KOPT-K1 (cell line): ENCODE measurements at regions not wholly inside any gene's neighbourhood (a gene's known extent, or its start where the extent isn't known, plus 50 kb on each side); places are given as distances from the start of the nearest gene placed in this dataset.
"Not testable (repeated sequence)": the region's sequence is repeated elsewhere in the genome, so short reads cannot be mapped to it uniquely, and the experiment has no call there.

ENCODE experiments used
- H3K27ac ChIP-seq: fragments of 200-600 bp; sonication (generic); 2 replicates; pipeline ENCODE4 v1.5.1; 2016; ENCODE audit warnings: antibody characterized with exemption, mild to moderate bottlenecking, low read depth, low read length; ENCODE audit not compliant: poor library complexity, severe bottlenecking
- H3K36me3 ChIP-seq: fragments of 200-600 bp; sonication (generic); 2 replicates; pipeline ENCODE4 v1.5.1; 2017; ENCODE audit warnings: antibody characterized with exemption, mild to moderate bottlenecking, low read length, moderate library complexity; ENCODE audit not compliant: insufficient read depth
- H3K9me3 ChIP-seq: fragments of 200-600 bp; sonication (generic); 2 replicates; pipeline ENCODE4 v1.5.1; 2017; ENCODE audit warnings: antibody characterized with exemption, low read length, mild to moderate bottlenecking; ENCODE audit not compliant: insufficient read depth, poor library complexity, severe bottlenecking

- Histone ChIP-seq H3K27ac (no peak overlapping the region), H3K9me3 (peaks cover 6% of the 10 kb centered on the region)
Measured at GRCh38 chr10:3882855-3883254, 97.8 kb upstream of the KLF6 start.

DNA sequence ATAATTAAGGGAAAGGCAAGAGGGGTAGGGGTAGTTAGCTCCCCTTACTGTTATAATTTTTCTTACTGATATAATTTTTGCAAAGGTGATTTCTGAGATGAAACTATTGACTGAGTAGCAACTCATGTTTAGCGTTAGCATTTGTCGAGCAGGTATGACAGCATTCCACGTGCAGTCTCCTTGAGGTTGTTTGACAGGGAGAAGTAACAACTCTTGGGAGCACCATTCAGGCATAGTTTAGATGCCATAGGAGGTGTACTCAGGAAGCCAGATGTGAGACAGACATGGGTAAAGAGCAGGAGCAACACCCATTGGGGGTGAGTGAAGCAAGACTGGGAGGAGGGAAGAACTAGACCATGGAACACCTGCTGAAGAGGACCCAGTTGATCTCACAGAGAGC lies 96.6 kb upstream of the KLF6 start:
- H3K36me3 ChIP-seq = no peaks in the 10 kb centered on the region
- no peak overlapping the region for H3K27ac ChIP-seq

More at GRCh38 chr10:3882855-3883254, 97.8 kb upstream of the KLF6 start:
- no peaks in the 10 kb centered on the region for H3K36me3 ChIP-seq

GRCh38 chr10:3879073-3879472 lies 94.1 kb upstream of the KLF6 start:
- H3K9me3 ChIP-seq = peaks cover 6% of the 10 kb centered on the region
- no peak overlapping the region for H3K27ac ChIP-seq

More for the DNA sequence above, 96.6 kb upstream of the KLF6 start:
- peaks cover 6% of the 10 kb centered on the region for H3K9me3 ChIP-seq

GRCh38 chr10:3877211-3878000 lies 92.4 kb upstream of the KLF6 start:
- Histone ChIP-seq H3K9me3 (peaks cover 6% of the 10 kb centered on the region), H3K27ac (peak overlapping the region; percentile 53), H3K36me3 (no peaks in the 10 kb centered on the region)

More at GRCh38 chr10:3879073-3879472, 94.1 kb upstream of the KLF6 start:
- H3K36me3 ChIP-seq = no peaks in the 10 kb centered on the region

GRCh38 chr10:3876350-3876962 lies 91.4 kb upstream of the KLF6 start:
- Histone ChIP-seq H3K36me3 (no peaks in the 10 kb centered on the region), H3K9me3 (no peaks in the 10 kb centered on the region), H3K27ac (peak overlapping the region; percentile 53)

DNA sequence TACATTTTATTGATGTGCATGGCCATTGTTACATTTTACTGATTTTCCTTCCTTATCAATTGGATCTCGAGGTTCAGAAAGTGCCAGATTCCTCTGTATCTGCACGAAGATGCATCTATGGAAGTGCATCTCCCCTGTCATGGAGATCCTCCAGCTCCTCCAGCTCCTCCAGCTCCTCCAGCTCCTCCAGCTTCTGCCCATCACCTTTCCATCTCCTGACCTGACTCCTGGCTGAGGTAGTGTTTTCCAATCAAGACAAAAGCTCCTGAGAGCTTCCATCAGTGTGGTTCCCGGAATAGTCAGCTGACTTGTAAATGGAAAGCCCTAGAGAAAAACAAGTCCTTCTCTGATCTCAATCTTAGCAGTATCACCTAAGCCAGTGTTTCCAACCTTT lies 90.8 kb upstream of the KLF6 start:
- Histone ChIP-seq H3K9me3 (no peaks in the 10 kb centered on the region), H3K36me3 (no peaks in the 10 kb centered on the region), H3K27ac (peak overlapping the region; percentile 34)

GRCh38 chr10:3874990-3875841 lies 90.2 kb upstream of the KLF6 start:
- Histone ChIP-seq H3K9me3 (no peaks in the 10 kb centered on the region), H3K27ac (peak overlapping the region; percentile 34), H3K36me3 (no peaks in the 10 kb centered on the region)

GRCh38 chr10:3874610-3874989 lies 89.6 kb upstream of the KLF6 start:
- not testable (repeated sequence) for H3K36me3 ChIP-seq, H3K9me3 ChIP-seq, H3K27ac ChIP-seq

DNA sequence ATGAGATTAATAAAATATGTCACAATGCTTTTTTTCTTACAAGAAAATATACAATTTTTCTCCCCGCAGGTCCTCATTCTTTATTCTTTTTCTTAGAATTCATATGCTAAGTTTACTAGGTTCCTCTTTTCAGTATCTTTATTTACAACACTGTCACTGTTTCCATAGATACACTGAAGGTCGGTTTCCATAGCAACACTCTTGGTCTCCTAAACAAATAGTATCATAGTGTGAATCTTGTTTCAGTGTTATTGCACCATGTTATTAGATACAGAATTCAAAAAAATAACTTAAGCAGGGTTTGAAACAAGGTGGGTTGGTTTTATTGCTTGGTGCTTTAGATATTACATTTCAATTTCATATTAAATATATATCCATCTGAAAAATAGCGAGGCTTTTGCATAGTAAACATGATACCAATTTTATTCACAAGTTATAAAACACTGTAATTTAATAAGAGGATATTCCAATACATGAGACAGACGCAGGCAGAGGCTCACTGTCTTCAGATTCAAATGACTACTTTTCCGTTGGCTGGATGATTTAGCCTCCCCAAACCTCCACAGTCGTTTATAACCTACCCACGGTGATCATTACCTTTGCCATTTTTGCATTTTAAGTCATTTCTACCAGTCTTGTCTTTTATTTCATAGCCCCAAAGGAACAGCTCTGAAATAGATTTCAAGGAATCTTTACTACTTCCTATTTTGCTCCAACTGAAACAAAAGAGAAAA lies 88.9 kb upstream of the KLF6 start:
- no peaks in the 10 kb centered on the region for H3K9me3 ChIP-seq
- no peaks in the 10 kb centered on the region for H3K36me3 ChIP-seq
- H3K27ac ChIP-seq = no peak overlapping the region

- H3K36me3 ChIP-seq = no peaks in the 10 kb centered on the region
- no peaks in the 10 kb centered on the region for H3K9me3 ChIP-seq
- H3K27ac ChIP-seq = no peak overlapping the region
Measured at GRCh38 chr10:3872712-3873329, 87.8 kb upstream of the KLF6 start.

DNA sequence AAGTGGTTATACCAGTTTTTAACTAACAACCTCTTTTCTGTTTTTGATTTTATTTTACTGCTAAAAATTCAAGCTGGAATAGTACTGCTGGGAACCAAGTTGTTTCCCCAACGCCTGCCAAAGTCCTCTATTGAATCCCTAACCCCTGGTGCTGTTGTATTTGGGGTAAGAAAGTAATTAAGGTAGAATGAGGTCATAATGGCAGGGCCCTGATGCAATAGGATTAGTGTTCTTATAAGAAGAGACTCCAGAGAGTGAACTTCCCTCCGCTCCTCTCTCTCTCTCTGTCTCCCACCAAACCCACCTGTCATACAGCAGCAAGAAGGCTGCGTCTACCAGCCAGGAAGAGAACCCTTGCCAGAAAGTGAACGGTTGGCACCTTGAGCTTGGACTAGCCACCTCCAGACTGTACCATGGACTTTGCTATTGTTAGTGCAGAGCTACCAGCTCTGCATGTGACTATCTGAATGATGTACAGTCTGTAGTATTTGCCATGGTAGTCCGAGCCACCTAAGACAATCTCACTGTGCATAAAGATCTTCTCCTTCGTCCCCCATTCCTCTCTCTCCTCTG lies 86.5 kb upstream of the KLF6 start:
- Histone ChIP-seq H3K27ac (no peak overlapping the region), H3K9me3 (no peaks in the 10 kb centered on the region), H3K36me3 (no peaks in the 10 kb centered on the region)

DNA sequence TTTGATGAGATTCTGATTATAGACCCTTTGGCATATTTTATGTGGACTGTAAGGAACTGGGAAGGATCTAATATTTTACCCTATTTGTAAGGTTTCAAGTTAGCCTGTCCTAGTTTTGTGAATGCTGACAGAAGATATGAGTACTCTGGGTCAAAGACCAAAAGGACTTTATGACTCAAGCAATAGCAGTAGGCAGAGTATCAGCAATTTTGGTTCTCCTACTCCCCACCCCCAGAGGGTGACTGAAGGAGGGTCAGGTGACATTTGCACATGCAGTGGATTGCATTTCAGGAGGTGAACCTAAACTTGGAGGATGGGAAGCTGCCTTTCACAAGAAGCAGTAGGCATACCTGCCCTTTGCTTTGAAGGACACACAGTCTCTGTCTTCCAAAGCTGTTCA lies 84.0 kb upstream of the KLF6 start:
- Histone ChIP-seq H3K9me3 (no peaks in the 10 kb centered on the region), H3K36me3 (no peaks in the 10 kb centered on the region), H3K27ac (no peak overlapping the region)

DNA sequence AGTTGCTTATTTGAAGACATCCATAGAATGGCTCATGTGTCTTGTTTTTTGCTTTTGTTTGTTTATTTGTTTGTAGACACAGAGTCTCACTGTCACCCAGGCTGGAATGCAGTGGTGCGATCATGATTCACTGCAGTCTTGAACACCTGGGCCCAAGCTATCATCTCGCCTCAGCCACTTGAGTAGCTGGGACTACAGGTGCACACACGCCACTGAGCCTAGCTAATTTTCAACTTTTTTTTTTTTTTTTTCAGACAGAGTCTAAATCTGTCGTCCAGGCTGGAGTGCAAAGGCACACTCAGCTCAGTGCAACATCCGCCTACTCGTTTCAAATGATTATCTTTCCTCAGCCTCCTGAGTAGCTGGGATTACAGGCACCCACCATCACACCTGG lies 83.3 kb upstream of the KLF6 start:
- Histone ChIP-seq H3K27ac (no peak overlapping the region), H3K9me3 (no peaks in the 10 kb centered on the region), H3K36me3 (no peaks in the 10 kb centered on the region)
